ENCODE measurements at regions not wholly inside any gene's neighbourhood (a gene's known extent, or its start where the extent isn't known, plus 50 kb on each side); places are given as distances from the start of the nearest gene placed in this dataset.

- Mint-ChIP-seq H3K4me3 (ENCODE audit: unreplicated experiment) (no peak overlapping the region), H3K27ac (ENCODE audit: unreplicated experiment) (no peak overlapping the region), H3K27me3 (ENCODE audit: low read depth, unreplicated experiment) (no peaks in the 10 kb centered on the region), H3K9me3 (ENCODE audit: unreplicated experiment) (no peaks in the 10 kb centered on the region), H3K36me3 (ENCODE audit: low read depth, unreplicated experiment) (no peaks in the 10 kb centered on the region), H3K4me1 (ENCODE audit: low read depth, unreplicated experiment) (peaks cover 1% of the 10 kb centered on the region)
- DNase-seq (ENCODE audit: low read depth) (peak; percentile 36), FAIRE-seq (no peak)
- Histone ChIP-seq H4K20me1 (ENCODE audit: insufficient read depth, low read length) (no peaks in the 10 kb centered on the region), H3K4me3 (ENCODE audit: insufficient read depth, low read depth, low read length) (no peak overlapping the region), H3K79me2 (ENCODE audit: insufficient read depth, low read length) (no peaks in the 10 kb centered on the region), H3K9me3 (ENCODE audit: insufficient read depth, low read depth, low read length) (no peaks in the 10 kb centered on the region), H3K36me3 (ENCODE audit: insufficient read depth, low read length) (no peaks in the 10 kb centered on the region), H3K27me3 (ENCODE audit: insufficient read depth, low read length) (no peaks in the 10 kb centered on the region), H2AFZ (ENCODE audit: low read depth, low read length) (no peak overlapping the region), H3K4me2 (ENCODE audit: low read length) (no peak overlapping the region), H3K4me1 (ENCODE audit: insufficient read depth, low read length) (no peaks in the 10 kb centered on the region), H3K27ac (ENCODE audit: low read depth, low read length) (no peak overlapping the region), H3K9ac (ENCODE audit: low read length) (no peak overlapping the region)
- TF ChIP-seq CTCF (IDR thresholded peaks at IDR 0.05; ENCODE audit: insufficient read depth, low read depth, low read length): no peak
These were observed 156.5 kb upstream of the ZC3H12C start for GRCh38 chr11:109936661-109937180.

GRCh38 chr11:109937968-109938367 lies 155.2 kb upstream of the ZC3H12C start:
- H3K4me3 Mint-ChIP-seq (ENCODE audit: unreplicated experiment): no peak overlapping the region
- DNase-seq (ENCODE audit: low read depth) (no peak), FAIRE-seq (no peak)
- H3K9me3 Mint-ChIP-seq (ENCODE audit: unreplicated experiment): no peaks in the 10 kb centered on the region
- Histone ChIP-seq H3K4me2 (ENCODE audit: low read length) (no peak overlapping the region), H3K9ac (ENCODE audit: low read length) (no peak overlapping the region), H3K79me2 (ENCODE audit: insufficient read depth, low read length) (no peaks in the 10 kb centered on the region), H3K4me1 (ENCODE audit: insufficient read depth, low read length) (no peaks in the 10 kb centered on the region), H4K20me1 (ENCODE audit: insufficient read depth, low read length) (no peaks in the 10 kb centered on the region), H3K27ac (ENCODE audit: low read depth, low read length) (no peak overlapping the region), H3K36me3 (ENCODE audit: insufficient read depth, low read length) (no peaks in the 10 kb centered on the region), H3K27me3 (ENCODE audit: insufficient read depth, low read length) (no peaks in the 10 kb centered on the region), H2AFZ (ENCODE audit: low read depth, low read length) (no peak overlapping the region), H3K4me3 (ENCODE audit: insufficient read depth, low read depth, low read length) (no peak overlapping the region), H3K9me3 (ENCODE audit: insufficient read depth, low read depth, low read length) (no peaks in the 10 kb centered on the region)
- H3K4me1 Mint-ChIP-seq (ENCODE audit: low read depth, unreplicated experiment): peaks cover 1% of the 10 kb centered on the region
- H3K27me3 Mint-ChIP-seq (ENCODE audit: low read depth, unreplicated experiment): no peaks in the 10 kb centered on the region
- no peak for TF ChIP-seq CTCF (IDR thresholded peaks at IDR 0.05; ENCODE audit: insufficient read depth, low read depth, low read length)
- no peak for TF ChIP-seq EZH2 (IDR thresholded peaks at IDR 0.05; ENCODE audit: insufficient read depth, low read length)
- no peaks in the 10 kb centered on the region for H3K36me3 Mint-ChIP-seq (ENCODE audit: low read depth, unreplicated experiment)
- no peak overlapping the region for H3K27ac Mint-ChIP-seq (ENCODE audit: unreplicated experiment)

GRCh38 chr11:109939166-109939810 lies 153.9 kb upstream of the ZC3H12C start:
- no peaks in the 10 kb centered on the region for H3K36me3 Mint-ChIP-seq (ENCODE audit: low read depth, unreplicated experiment)
- no peaks in the 10 kb centered on the region for H3K4me1 Mint-ChIP-seq (ENCODE audit: low read depth, unreplicated experiment)
- H3K9me3 Mint-ChIP-seq (ENCODE audit: unreplicated experiment): no peaks in the 10 kb centered on the region
- Histone ChIP-seq H3K4me3 (ENCODE audit: insufficient read depth, low read depth, low read length) (no peak overlapping the region), H3K9me3 (ENCODE audit: insufficient read depth, low read depth, low read length) (no peaks in the 10 kb centered on the region), H3K4me1 (ENCODE audit: insufficient read depth, low read length) (no peaks in the 10 kb centered on the region), H3K79me2 (ENCODE audit: insufficient read depth, low read length) (no peaks in the 10 kb centered on the region), H3K36me3 (ENCODE audit: insufficient read depth, low read length) (no peaks in the 10 kb centered on the region), H3K4me2 (ENCODE audit: low read length) (no peak overlapping the region), H3K27ac (ENCODE audit: low read depth, low read length) (no peak overlapping the region), H4K20me1 (ENCODE audit: insufficient read depth, low read length) (no peaks in the 10 kb centered on the region), H2AFZ (ENCODE audit: low read depth, low read length) (no peak overlapping the region), H3K9ac (ENCODE audit: low read length) (no peak overlapping the region), H3K27me3 (ENCODE audit: insufficient read depth, low read length) (no peaks in the 10 kb centered on the region)
- TF ChIP-seq CTCF (IDR thresholded peaks at IDR 0.05; ENCODE audit: insufficient read depth, low read depth, low read length) (peak; percentile 65), EZH2 (IDR thresholded peaks at IDR 0.05; ENCODE audit: insufficient read depth, low read length) (no peak)
- FAIRE-seq (peak; percentile 17), DNase-seq (ENCODE audit: low read depth) (peak; percentile 81)
- H3K4me3 Mint-ChIP-seq (ENCODE audit: unreplicated experiment): no peak overlapping the region
- H3K27ac Mint-ChIP-seq (ENCODE audit: unreplicated experiment): no peak overlapping the region
- H3K27me3 Mint-ChIP-seq (ENCODE audit: low read depth, unreplicated experiment): no peaks in the 10 kb centered on the region
